Osteocyte (in vitro differentiated cells): ENCODE measurements at regions not wholly inside any gene's neighbourhood (a gene's known extent, or its start where the extent isn't known, plus 50 kb on each side); places are given as distances from the start of the nearest gene placed in this dataset.

Source experiments
- DNase-seq: peaks from one replicate; pipeline ENCODE4 v3.0.0; 2021; ENCODE audit warnings: mixed read lengths; ENCODE audit not compliant: unreplicated experiment; ENCODE audit errors: extremely low spot score
- H3K27ac Mint-ChIP-seq: one replicate; pipeline ENCODE4 v1.8.0; 2021; ENCODE audit warnings: mild to moderate bottlenecking, mixed read lengths; ENCODE audit not compliant: unreplicated experiment
- H3K27me3 Mint-ChIP-seq: one replicate; pipeline ENCODE4 v1.8.0; 2021; ENCODE audit warnings: mixed read lengths; ENCODE audit not compliant: unreplicated experiment
- H3K36me3 Mint-ChIP-seq: one replicate; pipeline ENCODE4 v1.8.0; 2021; ENCODE audit warnings: mixed read lengths; ENCODE audit not compliant: unreplicated experiment
- H3K4me1 Mint-ChIP-seq: one replicate; pipeline ENCODE4 v1.8.0; 2021; ENCODE audit warnings: mixed read lengths; ENCODE audit not compliant: unreplicated experiment
- H3K4me3 Mint-ChIP-seq: one replicate; pipeline ENCODE4 v1.8.0; 2021; ENCODE audit warnings: mild to moderate bottlenecking, moderate library complexity, mixed read lengths; ENCODE audit not compliant: unreplicated experiment
- H3K9me3 Mint-ChIP-seq: one replicate; pipeline ENCODE4 v1.8.0; 2021; ENCODE audit warnings: mixed read lengths; ENCODE audit not compliant: unreplicated experiment
- TF ChIP-seq, protein P1 (sequence below): fragments of 200-600 bp; sonication (generic); IDR thresholded peaks from 2 replicates; pipeline ENCODE4 v1.5.0; 2021; ENCODE audit warnings: antibody characterized with exemption, mild to moderate bottlenecking, moderate library complexity

DNA sequence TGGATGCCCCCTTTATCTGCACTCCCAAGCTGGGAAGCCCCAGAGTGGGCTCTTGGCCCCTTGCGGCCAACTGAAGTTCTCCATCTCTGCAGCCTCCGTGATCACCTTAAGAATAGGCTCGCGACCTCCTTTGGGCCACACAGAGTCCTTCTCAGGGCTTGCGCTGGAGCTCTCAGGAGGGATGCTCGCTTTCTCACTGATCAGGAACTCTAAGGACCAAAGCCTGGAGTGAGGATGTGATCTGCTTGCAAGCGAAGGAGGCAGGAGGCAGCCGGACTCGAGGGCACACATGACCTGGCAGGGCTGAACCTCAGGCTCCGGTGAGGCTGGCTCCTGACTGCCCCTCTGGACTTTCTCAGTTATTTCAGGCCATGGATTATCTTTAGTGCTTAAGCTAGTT is 192.1 kb upstream of the MKI67 start:
- no peak overlapping the region for H3K4me3 Mint-ChIP-seq
- no peak overlapping the region for H3K27ac Mint-ChIP-seq
- no peaks in the 10 kb centered on the region for H3K36me3 Mint-ChIP-seq
- TF ChIP-seq, protein P1, sequence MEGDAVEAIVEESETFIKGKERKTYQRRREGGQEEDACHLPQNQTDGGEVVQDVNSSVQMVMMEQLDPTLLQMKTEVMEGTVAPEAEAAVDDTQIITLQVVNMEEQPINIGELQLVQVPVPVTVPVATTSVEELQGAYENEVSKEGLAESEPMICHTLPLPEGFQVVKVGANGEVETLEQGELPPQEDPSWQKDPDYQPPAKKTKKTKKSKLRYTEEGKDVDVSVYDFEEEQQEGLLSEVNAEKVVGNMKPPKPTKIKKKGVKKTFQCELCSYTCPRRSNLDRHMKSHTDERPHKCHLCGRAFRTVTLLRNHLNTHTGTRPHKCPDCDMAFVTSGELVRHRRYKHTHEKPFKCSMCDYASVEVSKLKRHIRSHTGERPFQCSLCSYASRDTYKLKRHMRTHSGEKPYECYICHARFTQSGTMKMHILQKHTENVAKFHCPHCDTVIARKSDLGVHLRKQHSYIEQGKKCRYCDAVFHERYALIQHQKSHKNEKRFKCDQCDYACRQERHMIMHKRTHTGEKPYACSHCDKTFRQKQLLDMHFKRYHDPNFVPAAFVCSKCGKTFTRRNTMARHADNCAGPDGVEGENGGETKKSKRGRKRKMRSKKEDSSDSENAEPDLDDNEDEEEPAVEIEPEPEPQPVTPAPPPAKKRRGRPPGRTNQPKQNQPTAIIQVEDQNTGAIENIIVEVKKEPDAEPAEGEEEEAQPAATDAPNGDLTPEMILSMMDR = no peak
- H3K4me1 Mint-ChIP-seq = no peaks in the 10 kb centered on the region
- DNase-seq = peak; percentile 73
- H3K9me3 Mint-ChIP-seq = peaks cover 17% of the 10 kb centered on the region
- no peaks in the 10 kb centered on the region for H3K27me3 Mint-ChIP-seq

GRCh38 chr10:128318913-128319312 is 192.7 kb upstream of the MKI67 start:
- TF ChIP-seq, protein P1 = no peak
- Mint-ChIP-seq H3K4me3 (no peak overlapping the region), H3K4me1 (no peaks in the 10 kb centered on the region), H3K36me3 (no peaks in the 10 kb centered on the region), H3K9me3 (peaks cover 18% of the 10 kb centered on the region), H3K27ac (no peak overlapping the region), H3K27me3 (no peaks in the 10 kb centered on the region)
- DNase-seq = peak; percentile 34

DNA sequence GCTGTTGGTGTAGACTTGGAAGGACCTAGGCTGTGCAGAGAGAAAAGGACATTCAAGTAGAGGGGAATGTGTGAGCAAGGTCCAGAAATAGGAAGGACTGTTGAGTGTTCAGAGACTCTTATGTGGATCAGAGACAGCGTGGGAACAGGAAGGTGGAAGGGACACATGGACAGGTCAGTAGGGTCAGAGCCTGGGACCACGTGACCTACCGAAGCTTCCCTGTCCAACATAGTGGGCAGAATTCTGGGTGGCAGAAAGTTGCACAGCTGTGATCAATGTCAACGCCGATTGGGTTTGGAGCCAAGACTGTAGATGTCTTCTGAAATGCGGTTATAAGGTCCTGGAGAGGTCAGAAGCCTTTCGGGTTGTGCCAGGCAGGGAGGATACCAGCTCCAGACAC is 195.9 kb upstream of the MKI67 start:
- no peak for DNase-seq
- H3K27ac Mint-ChIP-seq = no peak overlapping the region

DNA sequence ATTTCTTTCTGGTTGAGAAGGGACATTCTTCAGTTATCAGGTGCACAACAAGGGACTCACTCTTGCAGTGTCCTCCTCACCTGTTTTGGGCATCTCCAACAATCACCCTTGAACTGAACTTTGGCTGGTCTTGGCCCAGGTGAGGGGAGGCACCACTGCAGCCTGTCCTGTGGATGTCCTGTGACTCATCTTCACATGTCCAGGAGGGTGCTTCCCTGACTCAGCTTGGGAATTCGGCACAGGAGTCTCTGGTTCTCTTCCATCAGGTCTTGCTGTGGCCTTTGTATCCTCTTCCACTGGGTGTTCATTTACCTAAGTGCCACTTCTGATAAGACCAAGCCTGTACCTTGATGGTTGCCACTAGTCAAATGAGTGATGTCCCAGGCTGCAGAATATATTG is 196.7 kb upstream of the MKI67 start:
- no peaks in the 10 kb centered on the region for H3K36me3 Mint-ChIP-seq
- peaks cover 26% of the 10 kb centered on the region for H3K9me3 Mint-ChIP-seq
- no peaks in the 10 kb centered on the region for H3K4me1 Mint-ChIP-seq
- TF ChIP-seq, protein P1 = no peak
- H3K27ac Mint-ChIP-seq = no peak overlapping the region
- no peak for DNase-seq
- H3K27me3 Mint-ChIP-seq = no peaks in the 10 kb centered on the region
- H3K4me3 Mint-ChIP-seq = no peak overlapping the region

More for the DNA sequence above, 195.9 kb upstream of the MKI67 start:
- peaks cover 20% of the 10 kb centered on the region for H3K9me3 Mint-ChIP-seq
- TF ChIP-seq, protein P1 = no peak
- H3K27me3 Mint-ChIP-seq = no peaks in the 10 kb centered on the region
- no peak overlapping the region for H3K4me3 Mint-ChIP-seq
- H3K4me1 Mint-ChIP-seq = no peaks in the 10 kb centered on the region
- H3K36me3 Mint-ChIP-seq = no peaks in the 10 kb centered on the region

GRCh38 chr10:128324058-128324827 is 198.0 kb upstream of the MKI67 start:
- Mint-ChIP-seq H3K4me1 (no peaks in the 10 kb centered on the region), H3K27me3 (no peaks in the 10 kb centered on the region), H3K4me3 (no peak overlapping the region), H3K9me3 (peaks cover 36% of the 10 kb centered on the region), H3K36me3 (no peaks in the 10 kb centered on the region), H3K27ac (no peak overlapping the region)
- DNase-seq = no peak
- TF ChIP-seq, protein P1 = no peak
